ENCODE measurements at regions not wholly inside any gene's neighbourhood (a gene's known extent, or its start where the extent isn't known, plus 50 kb on each side); places are given as distances from the start of the nearest gene placed in this dataset.
A peak's percentile ranks its signal among the peaks of the same experiment; 100 is the strongest.

GRCh38 chr14:106831322-106831720 lies 1304.9 kb downstream of the TMEM121 start:
- TF ChIP-seq USF2 (IDR thresholded peaks at IDR 0.05; ENCODE audit: low read length) = no peak
- no peak for TF ChIP-seq CREB1 (IDR thresholded peaks at IDR 0.05)
- TF ChIP-seq SIN3A (conservative IDR thresholded peaks at IDR 0.05 in 1 of 2, IDR thresholded peaks at IDR 0.05 in 1 of 2; ENCODE audit: low read depth in 1 of 2, low read length in 2 of 2) = no peak
- TF ChIP-seq CTCF (IDR thresholded peaks at IDR 0.05; ENCODE audit: control extremely low read depth in 1 of 3, insufficient read depth in 1 of 3, low read depth in 1 of 3, low read length in 3 of 3) = peak; percentile 28 to 95 (median 62)
- TF ChIP-seq PHF8 (conservative IDR thresholded peaks at IDR 0.05; ENCODE audit: low read depth, low read length) = no peak
- no peak for TF ChIP-seq SP1 (IDR thresholded peaks at IDR 0.05; ENCODE audit: low read depth, low read length)
- TF ChIP-seq TAF1 (IDR thresholded peaks at IDR 0.05; ENCODE audit: low read depth, low read length) = no peak

All from H1 (cell line).